PC-3 (cell line): ENCODE measurements at regions not wholly inside any gene's neighbourhood (a gene's known extent, or its start where the extent isn't known, plus 50 kb on each side); places are given as distances from the start of the nearest gene placed in this dataset.

ENCODE experiments used
- ATAC-seq: fragments of 200-7000 bp; cut with Tn5 transposase; 2 replicates; pipeline ENCODE4 v1.9.1; 2020; ENCODE audit warnings: mild to moderate bottlenecking, moderate library complexity
- BruUV-seq: library from RNA; stranded (reverse); fragments of 400-500 nt; replicated peaks from 2 replicates; lab custom pipeline; 2021; lab: Mats Ljungman, UMichigan
- CTCF ChIA-PET: fragments of 300-600 bp; sonication (Branson Sonifier 250); formaldehyde crosslinking; loops from one replicate; lab custom pipeline; 2022; ENCODE audit warnings: antibody characterized with exemption; lab: Charles Lee
- POLR2A ChIA-PET: fragments of 300-600 bp; sonication (Branson Sonifier 250); formaldehyde crosslinking; loops from one replicate; lab custom pipeline; 2022; ENCODE audit warnings: antibody characterized with exemption; ENCODE audit not compliant: unreplicated experiment; lab: Charles Lee
- DNase-seq: peaks from one replicate; pipeline ENCODE4 v3.0.0-alpha.2; 2015
- H2AFZ ChIP-seq: fragments of 300-600 bp; sonication (generic); 2 replicates; pipeline ENCODE4 v1.6.0; 2016; ENCODE audit warnings: antibody characterized with exemption, low read length
- H3F3A ChIP-seq: fragments of 300-600 bp; sonication (generic); one replicate; pipeline ENCODE4 v1.6.0; 2017; ENCODE audit warnings: antibody characterized with exemption, low read length, control low read depth, mild to moderate bottlenecking; ENCODE audit not compliant: unreplicated experiment
- H3K27ac ChIP-seq: fragments of 300-600 bp; sonication (generic); 2 replicates; pipeline ENCODE4 v1.5.1; 2016; ENCODE audit warnings: mild to moderate bottlenecking, low read length
- H3K27me3 ChIP-seq: fragments of 300-600 bp; sonication (generic); 2 replicates; pipeline ENCODE4 v1.6.1; 2016; ENCODE audit warnings: low read length, mixed read lengths
- H3K36me3 ChIP-seq: fragments of 300-600 bp; sonication (generic); 2 replicates; pipeline ENCODE4 v1.6.1; 2016; ENCODE audit warnings: low read depth, mixed run types, low read length, mixed read lengths
- H3K4me1 ChIP-seq: fragments of 300-600 bp; sonication (generic); 2 replicates; pipeline ENCODE4 v1.5.1; 2016; ENCODE audit warnings: low read length; ENCODE audit not compliant: insufficient read depth
- H3K4me2 ChIP-seq: fragments of 300-600 bp; sonication (generic); 2 replicates; pipeline ENCODE4 v1.6.0; 2016; ENCODE audit warnings: low read length
- H3K4me3 ChIP-seq: fragments of 300-600 bp; sonication (generic); 2 replicates; pipeline ENCODE4 v1.5.1; 2016; ENCODE audit warnings: mild to moderate bottlenecking, low read length, mixed read lengths
- H3K79me2 ChIP-seq: fragments of 300-600 bp; sonication (generic); 2 replicates; pipeline ENCODE4 v1.6.1; 2017; ENCODE audit warnings: low read length, mixed read lengths
- H3K9ac ChIP-seq: fragments of 300-600 bp; sonication (generic); 2 replicates; pipeline ENCODE4 v1.6.0; 2016; ENCODE audit warnings: mild to moderate bottlenecking, low read length
- H3K9me2 ChIP-seq: fragments of 300-600 bp; sonication (generic); replicated peaks from 2 replicates; pipeline ENCODE4 v1.6.1; 2016; ENCODE audit warnings: mixed run types, low read length, mixed read lengths
- H3K9me3 ChIP-seq: fragments of 300-600 bp; sonication (generic); 2 replicates; pipeline ENCODE4 v1.6.1; 2016; ENCODE audit warnings: low read length, mixed read lengths
- H4K20me1 ChIP-seq: fragments of 300-600 bp; sonication (generic); 2 replicates; pipeline ENCODE4 v1.6.1; 2016; ENCODE audit warnings: low read length, mixed read lengths
- EZH2 ChIP-seq: fragments of 300-600 bp; sonication (generic); IDR thresholded peaks from one replicate; pipeline ENCODE4 v1.6.1; 2017; ENCODE audit warnings: antibody characterized with exemption, mild to moderate bottlenecking, low read length; ENCODE audit not compliant: unreplicated experiment
- EZH2phosphoT487 ChIP-seq: fragments of 300-600 bp; sonication (generic); IDR thresholded peaks from 2 replicates; pipeline ENCODE4 v1.6.1; 2018; ENCODE audit warnings: mild to moderate bottlenecking, antibody characterized with exemption, low read length, borderline replicate concordance
- intact Hi-C: fragments of 100-400 bp; cut with micrococcal nuclease; formaldehyde crosslinking; loops from 2 replicates; pipeline ENCODE4 v1.9.0; 2023
- TF ChIP-seq, protein P1 (sequence below): fragments of 300-600 bp; sonication (generic); conservative IDR thresholded peaks from 2 replicates; pipeline ENCODE4 v1.5.1; 2017; ENCODE audit warnings: antibody characterized with exemption, low read depth, mild to moderate bottlenecking, low read length

DNA sequence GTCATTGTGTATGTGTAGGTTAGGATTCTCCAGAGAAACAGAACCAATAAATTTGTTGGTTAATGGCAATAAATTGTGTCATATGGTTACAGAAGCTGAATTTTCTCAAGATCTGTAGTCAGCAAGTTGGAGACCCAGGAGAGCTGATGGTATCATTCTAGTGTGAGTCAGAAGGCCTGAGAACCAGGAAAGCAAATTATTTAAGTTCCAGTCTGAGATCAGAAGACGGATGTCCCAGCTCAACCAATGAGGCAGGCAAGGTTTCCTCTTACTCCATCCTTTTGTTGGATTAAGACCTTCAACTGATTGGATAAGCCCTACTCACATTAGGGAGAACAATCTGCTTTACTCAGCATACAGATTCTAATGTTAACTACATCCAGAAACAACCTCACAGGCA lies 656.3 kb downstream of the ANXA1 start:
- H3K27me3 ChIP-seq, result no peaks in the 10 kb centered on the region
- DNase-seq (no peak), ATAC-seq (no peak)
- no peaks in the 10 kb centered on the region for H4K20me1 ChIP-seq
- no peaks in the 10 kb centered on the region for H3K9me2 ChIP-seq
- no peaks in the 10 kb centered on the region for H3K79me2 ChIP-seq
- CTCF ChIA-PET, result no interaction called here
- no peaks in the 10 kb centered on the region for H3K9me3 ChIP-seq
- H3F3A ChIP-seq, result no peaks in the 10 kb centered on the region
- H3K4me2 ChIP-seq, result no peak overlapping the region
- H3K4me1 ChIP-seq, result no peaks in the 10 kb centered on the region
- no peak overlapping the region for H3K4me3 ChIP-seq
- intact Hi-C loops, result no loop called here
- no TSS peak for BruUV-seq
- H3K9ac ChIP-seq, result no peak overlapping the region
- H3K27ac ChIP-seq, result no peak overlapping the region
- H2AFZ ChIP-seq, result no peak overlapping the region
- TF ChIP-seq, protein P1, sequence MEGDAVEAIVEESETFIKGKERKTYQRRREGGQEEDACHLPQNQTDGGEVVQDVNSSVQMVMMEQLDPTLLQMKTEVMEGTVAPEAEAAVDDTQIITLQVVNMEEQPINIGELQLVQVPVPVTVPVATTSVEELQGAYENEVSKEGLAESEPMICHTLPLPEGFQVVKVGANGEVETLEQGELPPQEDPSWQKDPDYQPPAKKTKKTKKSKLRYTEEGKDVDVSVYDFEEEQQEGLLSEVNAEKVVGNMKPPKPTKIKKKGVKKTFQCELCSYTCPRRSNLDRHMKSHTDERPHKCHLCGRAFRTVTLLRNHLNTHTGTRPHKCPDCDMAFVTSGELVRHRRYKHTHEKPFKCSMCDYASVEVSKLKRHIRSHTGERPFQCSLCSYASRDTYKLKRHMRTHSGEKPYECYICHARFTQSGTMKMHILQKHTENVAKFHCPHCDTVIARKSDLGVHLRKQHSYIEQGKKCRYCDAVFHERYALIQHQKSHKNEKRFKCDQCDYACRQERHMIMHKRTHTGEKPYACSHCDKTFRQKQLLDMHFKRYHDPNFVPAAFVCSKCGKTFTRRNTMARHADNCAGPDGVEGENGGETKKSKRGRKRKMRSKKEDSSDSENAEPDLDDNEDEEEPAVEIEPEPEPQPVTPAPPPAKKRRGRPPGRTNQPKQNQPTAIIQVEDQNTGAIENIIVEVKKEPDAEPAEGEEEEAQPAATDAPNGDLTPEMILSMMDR, result no peak
- no peak for TF ChIP-seq EZH2phosphoT487
- TF ChIP-seq EZH2, result no peak
- POLR2A ChIA-PET, result no interaction called here
- H3K36me3 ChIP-seq, result no peaks in the 10 kb centered on the region

DNA sequence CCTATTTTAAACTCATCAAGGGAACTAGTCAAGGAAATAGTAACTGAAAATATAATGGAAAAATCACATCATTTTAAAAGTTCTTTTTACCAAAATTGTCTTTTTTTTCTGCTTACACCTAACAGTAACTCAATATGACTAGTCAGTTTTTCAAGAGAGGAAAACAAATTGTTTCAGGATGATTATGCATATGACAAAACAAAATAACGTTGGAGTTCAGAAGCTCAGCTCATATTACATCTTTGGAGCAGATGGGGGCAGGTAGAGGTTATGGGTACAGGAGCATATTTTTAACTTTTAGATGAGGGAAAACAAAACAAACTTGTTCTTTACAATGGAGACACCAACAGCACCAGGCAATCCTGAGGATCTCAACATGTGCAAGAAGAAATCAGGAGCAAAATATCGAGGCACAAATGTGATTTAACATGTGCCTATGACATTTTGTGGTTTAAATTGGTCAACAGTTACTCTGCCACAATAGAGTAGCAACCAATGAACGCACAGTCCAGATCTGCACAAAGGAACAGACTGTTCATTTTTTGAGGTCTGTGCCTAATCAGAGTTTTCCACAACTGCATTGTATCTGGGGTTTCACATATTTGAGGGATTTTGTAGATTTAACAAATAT lies 659.0 kb downstream of the ANXA1 start:
- DNase-seq, result no peak
- POLR2A ChIA-PET, result no interaction called here
- H3K4me1 ChIP-seq, result no peaks in the 10 kb centered on the region
- H3K27me3 ChIP-seq, result no peaks in the 10 kb centered on the region
- H3K36me3 ChIP-seq, result no peaks in the 10 kb centered on the region
- no peak overlapping the region for H3K4me2 ChIP-seq
- intact Hi-C loops, result no loop called here
- ATAC-seq, result no peak
- H3K4me3 ChIP-seq, result no peak overlapping the region
- H4K20me1 ChIP-seq, result no peaks in the 10 kb centered on the region
- no peak overlapping the region for H3K27ac ChIP-seq
- H3K9ac ChIP-seq, result no peak overlapping the region
- H3K9me2 ChIP-seq, result no peaks in the 10 kb centered on the region
- no peaks in the 10 kb centered on the region for H3K9me3 ChIP-seq
- no peaks in the 10 kb centered on the region for H3F3A ChIP-seq
- no peak overlapping the region for H2AFZ ChIP-seq
- TF ChIP-seq EZH2 (no peak), EZH2phosphoT487 (no peak)
- TF ChIP-seq, protein P1, result no peak
- no peaks in the 10 kb centered on the region for H3K79me2 ChIP-seq
- BruUV-seq, result no TSS peak
- CTCF ChIA-PET, result no interaction called here

DNA sequence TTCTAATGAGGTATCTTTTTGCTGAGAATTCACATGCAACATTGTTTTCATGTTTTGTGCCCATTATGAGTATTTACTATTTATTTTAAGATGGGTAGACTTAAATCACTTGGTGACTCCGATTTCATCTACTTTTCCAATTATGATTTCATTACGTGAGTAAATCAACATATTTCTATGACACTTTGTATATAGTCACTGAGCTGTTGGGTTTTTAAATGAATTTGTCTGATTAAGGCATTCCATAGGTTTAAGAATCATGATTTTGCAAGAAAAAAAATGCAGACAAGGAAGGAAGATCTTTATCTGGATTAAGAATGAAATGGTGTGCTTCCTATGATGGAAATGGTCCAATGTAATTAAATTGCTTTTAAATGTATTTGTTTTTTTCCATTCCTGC lies 661.9 kb downstream of the ANXA1 start:
- H3F3A ChIP-seq, result no peaks in the 10 kb centered on the region
- POLR2A ChIA-PET, result no interaction called here
- no peaks in the 10 kb centered on the region for H3K9me2 ChIP-seq
- no peak overlapping the region for H3K4me2 ChIP-seq
- no peak overlapping the region for H3K9ac ChIP-seq
- no peaks in the 10 kb centered on the region for H3K9me3 ChIP-seq
- H4K20me1 ChIP-seq, result no peaks in the 10 kb centered on the region
- no peaks in the 10 kb centered on the region for H3K36me3 ChIP-seq
- intact Hi-C loops, result no loop called here
- H2AFZ ChIP-seq, result no peak overlapping the region
- no peak overlapping the region for H3K4me3 ChIP-seq
- H3K4me1 ChIP-seq, result no peaks in the 10 kb centered on the region
- CTCF ChIA-PET, result no interaction called here
- no peaks in the 10 kb centered on the region for H3K79me2 ChIP-seq
- TF ChIP-seq EZH2 (no peak), EZH2phosphoT487 (no peak)
- TF ChIP-seq, protein P1, result no peak
- DNase-seq, result no peak
- ATAC-seq, result no peak
- no peak overlapping the region for H3K27ac ChIP-seq
- no TSS peak for BruUV-seq
- no peaks in the 10 kb centered on the region for H3K27me3 ChIP-seq
